ENCODE measurements at regions not wholly inside any gene's neighbourhood (a gene's known extent, or its start where the extent isn't known, plus 50 kb on each side); places are given as distances from the start of the nearest gene placed in this dataset.

DNA sequence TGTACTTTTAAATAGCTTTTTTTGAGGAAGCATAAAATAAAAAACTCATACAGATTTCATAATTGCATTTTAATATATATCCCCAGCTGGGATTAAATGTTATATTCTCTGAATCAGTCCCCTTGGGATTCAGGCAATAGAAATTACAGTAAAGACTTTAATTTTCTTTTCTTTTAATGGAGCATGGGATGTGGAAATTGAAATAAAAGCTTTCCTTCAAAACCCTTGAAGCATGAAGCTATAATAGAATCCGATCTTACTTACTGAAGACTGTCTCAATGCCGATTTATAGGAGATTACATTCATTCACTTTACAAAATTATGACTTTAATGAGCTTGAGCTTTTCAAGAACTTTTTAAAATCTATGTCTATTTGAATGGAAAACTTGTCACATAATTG, 243.4 kb downstream of the SPRY2 start:
- DNase-seq (no peak), ATAC-seq (ENCODE audit: low read depth) (no peak)
- intact Hi-C loops (cut with micrococcal nuclease): no loop called here
- H3K27me3 Mint-ChIP-seq: no peaks in the 10 kb centered on the region
- no peak overlapping the region for H3K4me3 Mint-ChIP-seq
- TF ChIP-seq, protein P1, sequence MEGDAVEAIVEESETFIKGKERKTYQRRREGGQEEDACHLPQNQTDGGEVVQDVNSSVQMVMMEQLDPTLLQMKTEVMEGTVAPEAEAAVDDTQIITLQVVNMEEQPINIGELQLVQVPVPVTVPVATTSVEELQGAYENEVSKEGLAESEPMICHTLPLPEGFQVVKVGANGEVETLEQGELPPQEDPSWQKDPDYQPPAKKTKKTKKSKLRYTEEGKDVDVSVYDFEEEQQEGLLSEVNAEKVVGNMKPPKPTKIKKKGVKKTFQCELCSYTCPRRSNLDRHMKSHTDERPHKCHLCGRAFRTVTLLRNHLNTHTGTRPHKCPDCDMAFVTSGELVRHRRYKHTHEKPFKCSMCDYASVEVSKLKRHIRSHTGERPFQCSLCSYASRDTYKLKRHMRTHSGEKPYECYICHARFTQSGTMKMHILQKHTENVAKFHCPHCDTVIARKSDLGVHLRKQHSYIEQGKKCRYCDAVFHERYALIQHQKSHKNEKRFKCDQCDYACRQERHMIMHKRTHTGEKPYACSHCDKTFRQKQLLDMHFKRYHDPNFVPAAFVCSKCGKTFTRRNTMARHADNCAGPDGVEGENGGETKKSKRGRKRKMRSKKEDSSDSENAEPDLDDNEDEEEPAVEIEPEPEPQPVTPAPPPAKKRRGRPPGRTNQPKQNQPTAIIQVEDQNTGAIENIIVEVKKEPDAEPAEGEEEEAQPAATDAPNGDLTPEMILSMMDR (IDR thresholded peaks at IDR 0.05): no peak
- no peaks in the 10 kb centered on the region for H3K9me3 Mint-ChIP-seq
- no peaks in the 10 kb centered on the region for H3K36me3 Mint-ChIP-seq (ENCODE audit: low read depth)
- no peak overlapping the region for H3K27ac Mint-ChIP-seq
- ChIA-PET POLR2A (no interaction called here), CTCF (no interaction called here)
- H3K4me1 Mint-ChIP-seq: no peaks in the 10 kb centered on the region

DNA sequence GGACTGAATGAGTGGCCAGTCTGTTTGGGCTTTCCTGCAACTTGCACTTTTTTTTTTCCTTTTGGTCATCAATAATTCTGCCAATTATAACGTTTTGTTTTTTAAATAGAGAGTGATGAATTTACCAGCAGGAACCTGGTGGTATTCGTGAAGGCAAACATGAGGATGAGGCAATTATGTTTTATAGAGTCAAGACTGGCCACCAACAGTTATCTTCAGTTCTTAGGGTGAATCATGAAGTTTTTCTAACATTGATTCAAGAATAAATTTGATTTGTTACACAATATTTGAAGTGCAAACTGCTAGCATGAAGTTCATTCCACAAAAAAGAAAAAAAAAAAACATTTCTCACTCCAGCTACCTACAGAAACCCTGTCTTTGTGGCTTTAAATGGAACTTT, 244.5 kb downstream of the SPRY2 start:
- Mint-ChIP-seq H3K27ac (no peak overlapping the region), H3K36me3 (ENCODE audit: low read depth) (no peaks in the 10 kb centered on the region), H3K4me3 (no peak overlapping the region), H3K4me1 (no peaks in the 10 kb centered on the region), H3K27me3 (no peaks in the 10 kb centered on the region), H3K9me3 (no peaks in the 10 kb centered on the region)
- intact Hi-C loops (cut with micrococcal nuclease): no loop called here
- DNase-seq: no peak
- TF ChIP-seq, protein P1 (IDR thresholded peaks at IDR 0.05): no peak
- no peak for ATAC-seq (ENCODE audit: low read depth)
- POLR2A ChIA-PET: no interaction called here
- CTCF ChIA-PET: no interaction called here

DNA sequence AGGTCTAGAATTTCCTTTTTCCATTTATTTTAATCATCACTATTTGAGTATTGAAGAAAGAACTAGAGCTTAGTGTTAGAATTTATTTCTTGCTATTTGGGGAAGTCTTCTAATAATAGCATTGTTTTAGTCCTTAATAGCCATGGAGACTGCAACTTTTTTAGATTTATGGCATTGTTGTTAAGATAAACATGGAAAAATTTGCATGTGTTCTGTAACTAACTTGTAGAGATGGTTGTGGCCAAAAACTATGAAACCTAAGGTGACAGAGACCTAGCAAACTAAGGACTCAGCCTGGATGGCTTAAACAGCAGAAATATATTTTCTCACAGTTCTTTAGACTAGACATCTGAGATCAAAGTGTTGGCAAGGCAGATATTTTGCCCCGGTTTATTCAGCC, 246.4 kb downstream of the SPRY2 start:
- ATAC-seq (ENCODE audit: low read depth) (no peak), DNase-seq (no peak)
- Mint-ChIP-seq H3K27me3 (no peaks in the 10 kb centered on the region), H3K27ac (no peak overlapping the region), H3K4me1 (no peaks in the 10 kb centered on the region), H3K4me3 (no peak overlapping the region), H3K9me3 (no peaks in the 10 kb centered on the region), H3K36me3 (ENCODE audit: low read depth) (no peaks in the 10 kb centered on the region)
- TF ChIP-seq, protein P1 (IDR thresholded peaks at IDR 0.05): no peak
- CTCF ChIA-PET: no interaction called here
- POLR2A ChIA-PET: no interaction called here
- intact Hi-C loops (cut with micrococcal nuclease): no loop called here

DNA sequence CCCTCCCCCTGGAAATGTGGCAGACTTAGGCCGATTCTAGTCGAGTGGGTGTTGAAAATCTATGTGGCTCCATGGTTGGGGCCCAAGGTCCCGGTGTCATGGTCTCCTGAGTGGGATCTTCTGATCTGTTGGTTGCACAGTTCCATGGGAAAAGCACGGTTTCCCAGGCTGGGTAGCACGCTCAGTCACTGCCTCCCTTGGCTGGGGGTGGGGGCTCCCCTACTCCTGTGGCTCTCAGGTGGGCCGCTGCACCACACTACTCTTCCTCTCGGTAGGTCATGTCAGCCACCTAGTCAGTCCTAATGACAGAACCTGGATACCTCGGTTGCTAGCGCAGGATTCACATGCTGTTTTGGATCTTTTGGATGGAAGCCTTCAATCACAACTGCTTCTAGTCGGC, 247.0 kb downstream of the SPRY2 start:
- intact Hi-C loops (cut with micrococcal nuclease): no loop called here
- POLR2A ChIA-PET: no interaction called here
- Mint-ChIP-seq H3K27me3 (no peaks in the 10 kb centered on the region), H3K36me3 (ENCODE audit: low read depth) (no peaks in the 10 kb centered on the region), H3K4me3 (no peak overlapping the region), H3K9me3 (no peaks in the 10 kb centered on the region), H3K4me1 (no peaks in the 10 kb centered on the region), H3K27ac (no peak overlapping the region)
- TF ChIP-seq, protein P1 (IDR thresholded peaks at IDR 0.05): no peak
- ATAC-seq (ENCODE audit: low read depth): no peak
- CTCF ChIA-PET: no interaction called here
- no peak for DNase-seq

DNA sequence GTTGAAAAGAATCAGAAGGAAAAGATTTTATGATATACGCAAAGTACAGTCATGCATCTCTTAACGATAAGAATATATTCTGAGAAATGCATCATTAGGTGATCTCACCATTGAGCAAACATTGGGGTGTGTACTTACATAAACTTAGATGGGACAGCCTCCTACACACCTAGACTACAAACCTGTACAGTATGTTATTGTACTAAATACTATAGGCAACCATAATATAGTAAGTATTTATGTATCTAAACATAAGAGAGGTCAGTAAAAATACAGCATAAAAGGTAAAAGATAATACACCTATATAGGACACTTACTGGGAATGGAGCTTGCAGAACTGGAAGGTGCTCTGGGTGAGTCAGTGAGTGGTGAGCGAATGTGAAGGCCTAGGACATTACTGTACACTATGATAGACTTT, 254.6 kb downstream of the SPRY2 start:
- Mint-ChIP-seq H3K36me3 (ENCODE audit: low read depth) (no peaks in the 10 kb centered on the region), H3K4me1 (no peaks in the 10 kb centered on the region), H3K9me3 (no peaks in the 10 kb centered on the region), H3K27me3 (no peaks in the 10 kb centered on the region), H3K27ac (no peak overlapping the region), H3K4me3 (no peak overlapping the region)
- ChIA-PET POLR2A (no interaction called here), CTCF (no interaction called here)
- intact Hi-C loops (cut with micrococcal nuclease): no loop called here
- TF ChIP-seq, protein P1 (IDR thresholded peaks at IDR 0.05): no peak
- ATAC-seq (ENCODE audit: low read depth) (no peak), DNase-seq (no peak)
